SK-N-SH (cell line): ENCODE measurements at regions not wholly inside any gene's neighbourhood (a gene's known extent, or its start where the extent isn't known, plus 50 kb on each side); places are given as distances from the start of the nearest gene placed in this dataset.

ENCODE experiments used
- CTCF ChIA-PET: fragments of 300-600, 350-600 bp; formaldehyde crosslinking; extraction: SDS; loops from one replicate; lab custom pipeline; 2021; lab: Yijun Ruan, JAX
- POLR2A ChIA-PET: fragments of 350-600 bp; sonication (Branson Sonifier 250); formaldehyde crosslinking; extraction: SDS; loops from one replicate; lab custom pipeline; 2020; ENCODE audit warnings: antibody characterized with exemption, inconsistent platforms; lab: Yijun Ruan, JAX
- DNase-seq: peaks from one replicate; pipeline ENCODE4 v3.0.0; 2012
- H2AFZ ChIP-seq: fragments of 200-600 bp; sonication (generic); 2 replicates; pipeline ENCODE4 v1.8.1; 2016; ENCODE audit warnings: antibody characterized with exemption, mild to moderate bottlenecking, low read depth
- H3F3A ChIP-seq: fragments of 200-600 bp; sonication (generic); replicated peaks from 2 replicates; pipeline ENCODE3; 2016; ENCODE audit warnings: antibody characterized with exemption, mild to moderate bottlenecking; ENCODE audit not compliant: insufficient read depth
- H3K27ac ChIP-seq, 2 experiments: fragments of 200-500 bp in 1 of 2; fragments of 200-600 bp in 1 of 2; sonication (Bioruptor generic) in 1 of 2; sonication (generic), shearing (Covaris generic) in 1 of 2; 2 replicates each; pipeline versions ENCODE4 v1.5.1 to v1.6.1; 2014 to 2016; ENCODE audit warnings: low read depth in 2 of 2, inconsistent platforms in 1 of 2, low read length in 1 of 2, mild to moderate bottlenecking in 1 of 2, mixed read lengths in 1 of 2
- H3K27me3 ChIP-seq: fragments of 200-600 bp; sonication (generic), shearing (Covaris generic); 2 replicates; pipeline ENCODE4 v1.6.1; 2016; ENCODE audit warnings: mixed run types; ENCODE audit not compliant: insufficient read depth
- H3K36me3 ChIP-seq, 2 experiments: fragments of 200-500 bp in 1 of 2; fragments of 200-600 bp in 1 of 2; sonication (Bioruptor generic) in 1 of 2; sonication (generic) in 1 of 2; replicated peaks in 1 of 2; 2 replicates each; pipeline versions ENCODE3 to v1.5.1; 2014 to 2016; ENCODE audit warnings: low read length in 1 of 2, mild to moderate bottlenecking in 1 of 2; ENCODE audit not compliant: insufficient read depth in 2 of 2, control insufficient read depth in 1 of 2
- H3K4me1 ChIP-seq, 2 experiments: fragments of 200-500 bp in 1 of 2; fragments of 200-600 bp in 1 of 2; sonication (Bioruptor generic) in 1 of 2; sonication (generic), shearing (Covaris generic) in 1 of 2; 2 replicates each; pipeline versions ENCODE4 v1.5.1 to v1.6.1; 2014 to 2016; ENCODE audit warnings: low read depth in 1 of 2, low read length in 1 of 2, mixed run types in 1 of 2; ENCODE audit not compliant: insufficient read depth in 2 of 2, control insufficient read depth in 1 of 2
- H3K4me2 ChIP-seq: fragments of 200-600 bp; sonication (generic), shearing (Covaris generic); 2 replicates; pipeline ENCODE4 v1.6.1; 2017; ENCODE audit warnings: mixed run types
- H3K4me3 ChIP-seq, 2 experiments: fragments of 200-500 bp in 1 of 2; fragments of 200-600 bp in 1 of 2; sonication (Bioruptor generic) in 1 of 2; sonication (generic), shearing (Covaris generic) in 1 of 2; 2 replicates each; pipeline versions ENCODE4 v1.5.1 to v1.8.1; 2014 to 2016; ENCODE audit warnings: low read depth in 2 of 2, inconsistent platforms in 1 of 2, low read length in 1 of 2, mild to moderate bottlenecking in 1 of 2, mixed read lengths in 1 of 2, moderate library complexity in 1 of 2
- H3K79me2 ChIP-seq: fragments of 200-600 bp; sonication (generic); 2 replicates; pipeline ENCODE4 v1.8.1; 2017; ENCODE audit warnings: mild to moderate bottlenecking; ENCODE audit not compliant: insufficient read depth
- H3K9ac ChIP-seq: fragments of 200-600 bp; sonication (generic); 2 replicates; pipeline ENCODE4 v1.6.1; 2017; ENCODE audit warnings: mixed run types
- H3K9me2 ChIP-seq: fragments of 200-600 bp; sonication (generic); 2 replicates; pipeline ENCODE4 v1.6.1; 2017; ENCODE audit warnings: mixed run types
- H3K9me3 ChIP-seq: fragments of 200-600 bp; sonication (generic); 2 replicates; pipeline ENCODE4 v1.6.1; 2017; ENCODE audit warnings: mixed run types, mild to moderate bottlenecking, moderate library complexity
- H4K20me1 ChIP-seq: fragments of 200-600 bp; sonication (generic); 2 replicates; pipeline ENCODE4 v1.6.1; 2017; ENCODE audit warnings: mild to moderate bottlenecking, mixed run types; ENCODE audit not compliant: insufficient read depth
- CHD2 ChIP-seq: fragments of 150-350 bp; IDR thresholded peaks from 2 replicates; pipeline ENCODE4 v1.6.1; 2018; ENCODE audit warnings: low read length; ENCODE audit not compliant: partially characterized antibody
- ELF1 ChIP-seq: IDR thresholded peaks from 2 replicates; pipeline ENCODE4 v1.4.0; 2012
- EP300 ChIP-seq, 2 experiments: IDR thresholded peaks; 2 replicates each; pipeline versions ENCODE4 v1.4.0 to v1.6.1; 2012; ENCODE audit warnings: borderline replicate concordance in 1 of 2, low read depth in 1 of 2, low read length in 1 of 2
- FOSL2 ChIP-seq: IDR thresholded peaks from 2 replicates; pipeline ENCODE4 v1.4.0; 2012; ENCODE audit warnings: low read depth, mild to moderate bottlenecking, moderate library complexity, borderline replicate concordance
- FOXJ3 ChIP-seq: sonication (generic); formaldehyde crosslinking; IDR thresholded peaks from 2 replicates; pipeline ENCODE4 v1.5.1; 2020; ENCODE audit warnings: mild to moderate bottlenecking, missing genetic modification reagents
- FOXM1 ChIP-seq: IDR thresholded peaks from 2 replicates; pipeline ENCODE4 v1.4.0; 2012; ENCODE audit warnings: low read depth, mild to moderate bottlenecking
- GATA2 ChIP-seq: sonication (generic); formaldehyde crosslinking; IDR thresholded peaks from 2 replicates; pipeline ENCODE4 v1.5.0; 2020; ENCODE audit warnings: mild to moderate bottlenecking, missing genetic modification reagents
- IRF3 ChIP-seq: fragments of 150-350 bp; IDR thresholded peaks from 2 replicates; pipeline ENCODE4 v1.6.1; 2016; ENCODE audit warnings: mild to moderate bottlenecking, low read depth, low read length
- NFIC ChIP-seq: IDR thresholded peaks from 2 replicates; pipeline ENCODE4 v1.4.0; 2012; ENCODE audit warnings: borderline replicate concordance
- NRF1 ChIP-seq: IDR thresholded peaks from 2 replicates; pipeline ENCODE4 v1.6.1; 2012; ENCODE audit warnings: low read depth, mild to moderate bottlenecking, low read length
- POLR2AphosphoS5 ChIP-seq: IDR thresholded peaks from 2 replicates; pipeline ENCODE4 v1.6.1; 2012; ENCODE audit warnings: low read depth, low read length
- RFX5 ChIP-seq: IDR thresholded peaks from 2 replicates; pipeline ENCODE4 v1.6.1; 2012; ENCODE audit warnings: mild to moderate bottlenecking, improper control_type of control experiment, low read length
- SIN3A ChIP-seq: IDR thresholded peaks from 2 replicates; pipeline ENCODE4 v1.6.1; 2012; ENCODE audit warnings: low read depth, mild to moderate bottlenecking, low read length, moderate library complexity, borderline replicate concordance
- USF2 ChIP-seq: fragments of 150-350 bp; IDR thresholded peaks from 2 replicates; pipeline ENCODE4 v1.6.1; 2017; ENCODE audit warnings: antibody characterized with exemption, low read length, low read depth, borderline replicate concordance
- YY1 ChIP-seq: IDR thresholded peaks from 2 replicates; pipeline ENCODE4 v1.4.0; 2012; ENCODE audit warnings: low read depth, mild to moderate bottlenecking
- ZBTB33 ChIP-seq: IDR thresholded peaks from 2 replicates; pipeline ENCODE4 v1.4.0; 2012; ENCODE audit warnings: low read depth, borderline replicate concordance
- WGBS: methylation state at CpG from one replicate; pipeline ENCODE4 v1.1.6; 2017; ENCODE audit warnings: low lambda C conversion rate; 5-methylcytosine and 5-hydroxymethylcytosine counted together
- TF ChIP-seq, protein P1 (sequence below): IDR thresholded peaks from 2 replicates; pipeline ENCODE4 v1.4.0; 2012; ENCODE audit warnings: low read depth

DNA sequence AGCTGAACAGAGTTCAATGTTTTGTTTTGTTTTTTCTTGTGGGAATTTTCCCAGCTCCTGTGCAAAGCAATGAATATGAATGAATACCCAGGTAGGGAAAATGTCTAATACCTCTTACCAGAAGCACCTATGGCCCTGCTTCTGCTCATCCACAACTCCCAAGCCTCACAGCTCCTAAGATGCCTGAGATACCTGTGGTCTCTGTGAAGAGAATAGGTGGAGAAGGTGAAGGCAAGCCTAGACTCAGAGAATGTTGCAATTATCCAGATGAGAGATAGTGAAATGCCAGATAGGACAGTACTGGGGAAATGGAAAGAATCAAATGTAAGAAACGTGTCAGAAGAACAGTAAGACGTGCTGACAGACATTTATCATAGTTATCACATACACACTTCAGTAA, 70.2 kb upstream of the NOCT start:
- Histone ChIP-seq H3K36me3 (no peaks in the 10 kb centered on the region), H3K9me2 (no peaks in the 10 kb centered on the region), H3K4me3 (no peak overlapping the region), H3K79me2 (no peaks in the 10 kb centered on the region), H3K4me2 (no peak overlapping the region), H3K9me3 (no peaks in the 10 kb centered on the region), H2AFZ (no peak overlapping the region), H3F3A (no peaks in the 10 kb centered on the region), H3K27me3 (no peaks in the 10 kb centered on the region), H3K4me1 (no peaks in the 10 kb centered on the region), H3K9ac (no peak overlapping the region), H4K20me1 (no peaks in the 10 kb centered on the region), H3K27ac (no peak overlapping the region)
- 60% methylated on average over 2 of the region's 2 CpGs for WGBS
- ChIA-PET CTCF (no interaction called here), POLR2A (no interaction called here)
- DNase-seq, result no peak
- TF ChIP-seq GATA2 (no peak), USF2 (no peak), RFX5 (no peak), FOSL2 (no peak), CHD2 (no peak), EP300 (IDR thresholded peaks at IDR 0.05; ENCODE audit: borderline replicate concordance in 1 of 2, low read depth in 1 of 2, low read length in 1 of 2) (no peak), NFIC (no peak)

GRCh38 chr4:138943893-138944292, 71.7 kb upstream of the NOCT start:
- ChIA-PET POLR2A (no interaction called here), CTCF (no interaction called here)
- Histone ChIP-seq H3K27ac (no peak overlapping the region), H3K9ac (no peak overlapping the region), H4K20me1 (no peaks in the 10 kb centered on the region), H3K9me3 (no peaks in the 10 kb centered on the region), H2AFZ (no peak overlapping the region), H3K4me3 (no peak overlapping the region), H3K27me3 (no peaks in the 10 kb centered on the region), H3F3A (no peaks in the 10 kb centered on the region), H3K4me2 (no peak overlapping the region), H3K79me2 (no peaks in the 10 kb centered on the region), H3K9me2 (no peaks in the 10 kb centered on the region), H3K36me3 (no peaks in the 10 kb centered on the region), H3K4me1 (no peaks in the 10 kb centered on the region)
- WGBS, result 92% methylated on average over 5 of the region's 5 CpGs
- DNase-seq, result no peak
- TF ChIP-seq, protein P1, sequence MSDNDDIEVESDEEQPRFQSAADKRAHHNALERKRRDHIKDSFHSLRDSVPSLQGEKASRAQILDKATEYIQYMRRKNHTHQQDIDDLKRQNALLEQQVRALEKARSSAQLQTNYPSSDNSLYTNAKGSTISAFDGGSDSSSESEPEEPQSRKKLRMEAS, result no peak
- TF ChIP-seq IRF3, result no peak
- TF ChIP-seq FOXJ3 (CRISPR knock-in tag), result no peak

GRCh38 chr4:138941037-138941436, 74.5 kb upstream of the NOCT start:
- H3K36me3 ChIP-seq, result no peaks in the 10 kb centered on the region
- H3K27ac ChIP-seq, result no peak overlapping the region
- H3F3A ChIP-seq, result no peaks in the 10 kb centered on the region
- ChIA-PET CTCF (interaction anchor here (0.8 to 0.9 kb wide), 2 partner anchors 22 to 70 kb away, joined by 3 to 4 read pairs; no protein-coding TSS in a partner anchor), POLR2A (no interaction called here)
- 91% methylated on average over 1 of the region's 1 CpG for WGBS
- peaks cover 0 to 2% of the 10 kb centered on the region in 2 experiments; a peak in 1 of 4 replicates for H3K4me1 ChIP-seq
- DNase-seq, result no peak
- H3K4me2 ChIP-seq, result no peak overlapping the region
- no peaks in the 10 kb centered on the region for H3K79me2 ChIP-seq
- H4K20me1 ChIP-seq, result no peaks in the 10 kb centered on the region
- H3K9ac ChIP-seq, result no peak overlapping the region
- H3K4me3 ChIP-seq, result no peak overlapping the region
- no peak for TF ChIP-seq FOXM1
- TF ChIP-seq SIN3A, result no peak
- TF ChIP-seq POLR2AphosphoS5, result no peak
- TF ChIP-seq GATA2, result no peak
- TF ChIP-seq YY1, result no peak
- no peak for TF ChIP-seq ZBTB33
- TF ChIP-seq NRF1, result no peak
- no peak for TF ChIP-seq EP300 (IDR thresholded peaks at IDR 0.05; ENCODE audit: borderline replicate concordance in 1 of 2, low read depth in 1 of 2, low read length in 1 of 2)
- TF ChIP-seq ELF1, result no peak
- no peak for TF ChIP-seq USF2
- no peaks in the 10 kb centered on the region for H3K9me3 ChIP-seq
- H3K27me3 ChIP-seq, result no peaks in the 10 kb centered on the region
- no peak overlapping the region for H2AFZ ChIP-seq
- no peaks in the 10 kb centered on the region for H3K9me2 ChIP-seq
